ENCODE measurements at regions not wholly inside any gene's neighbourhood (a gene's known extent, or its start where the extent isn't known, plus 50 kb on each side); places are given as distances from the start of the nearest gene placed in this dataset.

GRCh38 chr12:24256684-24257083 is 307.2 kb upstream of the SOX5 start:
- TF ChIP-seq, protein P1, sequence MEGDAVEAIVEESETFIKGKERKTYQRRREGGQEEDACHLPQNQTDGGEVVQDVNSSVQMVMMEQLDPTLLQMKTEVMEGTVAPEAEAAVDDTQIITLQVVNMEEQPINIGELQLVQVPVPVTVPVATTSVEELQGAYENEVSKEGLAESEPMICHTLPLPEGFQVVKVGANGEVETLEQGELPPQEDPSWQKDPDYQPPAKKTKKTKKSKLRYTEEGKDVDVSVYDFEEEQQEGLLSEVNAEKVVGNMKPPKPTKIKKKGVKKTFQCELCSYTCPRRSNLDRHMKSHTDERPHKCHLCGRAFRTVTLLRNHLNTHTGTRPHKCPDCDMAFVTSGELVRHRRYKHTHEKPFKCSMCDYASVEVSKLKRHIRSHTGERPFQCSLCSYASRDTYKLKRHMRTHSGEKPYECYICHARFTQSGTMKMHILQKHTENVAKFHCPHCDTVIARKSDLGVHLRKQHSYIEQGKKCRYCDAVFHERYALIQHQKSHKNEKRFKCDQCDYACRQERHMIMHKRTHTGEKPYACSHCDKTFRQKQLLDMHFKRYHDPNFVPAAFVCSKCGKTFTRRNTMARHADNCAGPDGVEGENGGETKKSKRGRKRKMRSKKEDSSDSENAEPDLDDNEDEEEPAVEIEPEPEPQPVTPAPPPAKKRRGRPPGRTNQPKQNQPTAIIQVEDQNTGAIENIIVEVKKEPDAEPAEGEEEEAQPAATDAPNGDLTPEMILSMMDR (IDR thresholded peaks at IDR 0.05 in 2 of 3, conservative IDR thresholded peaks at IDR 0.05 in 1 of 3; ENCODE audit: borderline replicate concordance in 1 of 3, insufficient read depth in 1 of 3, low read depth in 2 of 3, low read length in 2 of 3): no peak
- no peak for TF ChIP-seq ZNF274 (IDR thresholded peaks at IDR 0.05; ENCODE audit: low read depth, low read length)
- no peak for TF ChIP-seq POLR2AphosphoS5 (IDR thresholded peaks at IDR 0.05; ENCODE audit: low read depth, low read length)

Measured in HCT116 (cell line).